Naive thymus-derived CD4-positive, alpha-beta T cell (primary cell): ENCODE measurements at regions not wholly inside any gene's neighbourhood (a gene's known extent, or its start where the extent isn't known, plus 50 kb on each side); places are given as distances from the start of the nearest gene placed in this dataset.
"Not testable (repeated sequence)": the region's sequence is repeated elsewhere in the genome, so short reads cannot be mapped to it uniquely, and the experiment has no call there.

ENCODE experiments used
- ATAC-seq: fragments of 150-1000 bp; cut with Tn5 transposase; 2 replicates; pipeline ENCODE4 v1.10.0; 2021; ENCODE audit warnings: mild to moderate bottlenecking, moderate library complexity
- CTCF ChIA-PET: fragments of 350-600 bp; sonication (Branson Sonifier 250); formaldehyde crosslinking; loops from one replicate; lab custom pipeline; 2021; ENCODE audit warnings: antibody characterized with exemption; lab: Charles Lee
- POLR2A ChIA-PET: fragments of 350-600 bp; sonication (Branson Sonifier 250); formaldehyde crosslinking; loops from one replicate; lab custom pipeline; 2021; ENCODE audit warnings: antibody characterized with exemption, inconsistent platforms; lab: Charles Lee
- DNase-seq, 9 donors: peaks; one replicate each; pipeline versions ENCODE4 v3.0.0 to v3.0.0-alpha.2; 2020 to 2022; ENCODE audit warnings: mixed read lengths in 1 of 9
- H3K27ac ChIP-seq: one replicate; pipeline ENCODE4 v1.7.0; 2013; ENCODE audit warnings: mild to moderate bottlenecking, low read depth, low read length, moderate library complexity
- H3K27me3 ChIP-seq, 2 donors: one replicate each; pipeline ENCODE4 v1.7.0; 2013; ENCODE audit warnings: low read length in 2 of 2, mild to moderate bottlenecking in 2 of 2, moderate library complexity in 2 of 2; ENCODE audit not compliant: control insufficient read depth in 2 of 2, insufficient read depth in 2 of 2
- H3K36me3 ChIP-seq, 3 experiments: 1 replicate in 2 of 3; 2 replicates in 1 of 3; pipeline ENCODE4 v1.7.0; 2013; ENCODE audit warnings: low read length in 3 of 3, mild to moderate bottlenecking in 3 of 3, moderate library complexity in 1 of 3; ENCODE audit not compliant: insufficient read depth in 3 of 3, control insufficient read depth in 2 of 3
- H3K4me1 ChIP-seq, 2 donors: one replicate each; pipeline ENCODE4 v1.7.0; 2013; ENCODE audit warnings: low read length in 2 of 2, mild to moderate bottlenecking in 2 of 2, moderate library complexity in 1 of 2; ENCODE audit not compliant: control insufficient read depth in 2 of 2, insufficient read depth in 2 of 2
- H3K4me3 ChIP-seq: 2 replicates; pipeline ENCODE4 v1.7.0; 2013; ENCODE audit warnings: mild to moderate bottlenecking, low read length
- H3K9me3 ChIP-seq, 3 experiments: 1 replicate in 2 of 3; 2 replicates in 1 of 3; pipeline ENCODE4 v1.7.0; 2013; ENCODE audit warnings: low read length in 3 of 3; ENCODE audit not compliant: control insufficient read depth in 2 of 3
- H3K27ac Mint-ChIP-seq, 9 donors: one replicate each; pipeline ENCODE4 v1.8.0; 2020 to 2022; ENCODE audit warnings: mixed read lengths in 9 of 9, mild to moderate bottlenecking in 8 of 9, moderate library complexity in 5 of 9, inconsistent platforms in 2 of 9
- H3K27me3 Mint-ChIP-seq, 5 donors: one replicate each; pipeline ENCODE4 v1.8.0; 2021 to 2022; ENCODE audit warnings: mixed read lengths in 5 of 5, mild to moderate bottlenecking in 1 of 5
- H3K36me3 Mint-ChIP-seq, 5 donors: one replicate each; pipeline ENCODE4 v1.8.0; 2020 to 2022; ENCODE audit warnings: mixed read lengths in 5 of 5, mild to moderate bottlenecking in 3 of 5, inconsistent platforms in 1 of 5
- H3K4me1 Mint-ChIP-seq, 7 donors: one replicate each; pipeline ENCODE4 v1.8.0; 2020 to 2022; ENCODE audit warnings: mixed read lengths in 7 of 7, mild to moderate bottlenecking in 3 of 7, inconsistent platforms in 1 of 7
- H3K4me3 Mint-ChIP-seq, 10 donors: one replicate each; pipeline ENCODE4 v1.8.0; 2020 to 2022; ENCODE audit warnings: mild to moderate bottlenecking in 10 of 10, mixed read lengths in 10 of 10, moderate library complexity in 6 of 10, inconsistent platforms in 2 of 10
- H3K9me3 Mint-ChIP-seq, 11 donors: one replicate each; pipeline ENCODE4 v1.8.0; 2020 to 2022; ENCODE audit warnings: mixed read lengths in 11 of 11, mild to moderate bottlenecking in 4 of 11, inconsistent platforms in 1 of 11, moderate library complexity in 1 of 11
- intact Hi-C, 2 donors: fragments of 100-400 bp; cut with micrococcal nuclease; formaldehyde crosslinking; loops; one replicate each; pipeline ENCODE4 v1.15.1; 2023

- H3K4me3 Mint-ChIP-seq, H3K4me1 Mint-ChIP-seq, POLR2A ChIA-PET, intact Hi-C loops, CTCF ChIA-PET, H3K4me3 ChIP-seq, DNase-seq, H3K27ac Mint-ChIP-seq, H3K36me3 Mint-ChIP-seq, H3K9me3 ChIP-seq, H3K27me3 Mint-ChIP-seq, H3K27me3 ChIP-seq, H3K4me1 ChIP-seq, H3K27ac ChIP-seq, H3K36me3 ChIP-seq, ATAC-seq: not testable (repeated sequence)
- peaks cover 0 to 23% (median 2%) of the 10 kb centered on the region in 11 donors for H3K9me3 Mint-ChIP-seq
Observed at GRCh38 chr5:7299731-7300130, 96.2 kb upstream of the ADCY2 start.

- H3K4me1 Mint-ChIP-seq, H3K36me3 ChIP-seq, POLR2A ChIA-PET, H3K27me3 Mint-ChIP-seq, H3K9me3 ChIP-seq, H3K36me3 Mint-ChIP-seq, H3K27ac ChIP-seq, intact Hi-C loops, DNase-seq, CTCF ChIA-PET, H3K4me1 ChIP-seq, H3K4me3 ChIP-seq, H3K27me3 ChIP-seq, H3K27ac Mint-ChIP-seq, H3K4me3 Mint-ChIP-seq: not testable (repeated sequence)
- peaks cover 0 to 16% (median 0%) of the 10 kb centered on the region in 11 donors for H3K9me3 Mint-ChIP-seq
- ATAC-seq: peak; percentile 40
Observed at GRCh38 chr5:7305000-7305674, 90.8 kb upstream of the ADCY2 start.

GRCh38 chr5:7306556-7306955 lies 89.4 kb upstream of the ADCY2 start:
- DNase-seq, H3K36me3 Mint-ChIP-seq, H3K27ac ChIP-seq, intact Hi-C loops, H3K9me3 ChIP-seq, POLR2A ChIA-PET, CTCF ChIA-PET, H3K27me3 ChIP-seq, H3K4me3 Mint-ChIP-seq, H3K4me3 ChIP-seq, H3K4me1 ChIP-seq, H3K27me3 Mint-ChIP-seq, H3K4me1 Mint-ChIP-seq, H3K27ac Mint-ChIP-seq, H3K36me3 ChIP-seq: not testable (repeated sequence)
- peaks cover 0 to 16% (median 0%) of the 10 kb centered on the region in 11 donors for H3K9me3 Mint-ChIP-seq
- peak; percentile 32 for ATAC-seq

DNA sequence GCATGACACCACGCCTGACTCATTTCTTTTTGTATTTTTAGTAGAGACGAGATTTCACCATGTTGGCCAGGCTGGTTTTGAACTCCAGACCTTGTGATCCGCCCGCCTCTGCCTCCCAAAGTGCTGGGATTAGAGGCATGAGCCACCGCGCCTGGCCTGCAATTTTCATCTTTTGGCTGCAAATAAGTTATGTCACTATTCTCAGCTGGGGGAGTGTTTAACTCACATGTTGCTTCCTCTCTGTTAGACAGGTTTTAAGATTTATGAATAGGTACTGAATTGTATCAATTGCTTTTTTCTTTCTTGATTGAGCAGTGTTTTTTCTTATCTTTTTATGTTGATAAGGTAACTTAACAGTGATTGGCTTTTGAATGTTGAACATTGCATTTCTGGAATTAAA lies 88.2 kb upstream of the ADCY2 start:
- DNase-seq, H3K27me3 Mint-ChIP-seq, POLR2A ChIA-PET, CTCF ChIA-PET, H3K4me1 Mint-ChIP-seq, H3K27ac Mint-ChIP-seq, H3K9me3 Mint-ChIP-seq, intact Hi-C loops, H3K4me1 ChIP-seq, H3K36me3 Mint-ChIP-seq, H3K36me3 ChIP-seq, H3K9me3 ChIP-seq, H3K4me3 Mint-ChIP-seq, ATAC-seq, H3K4me3 ChIP-seq, H3K27ac ChIP-seq, H3K27me3 ChIP-seq: not testable (repeated sequence)

- H3K9me3 Mint-ChIP-seq, ATAC-seq, H3K36me3 ChIP-seq, CTCF ChIA-PET, H3K27ac ChIP-seq, DNase-seq, POLR2A ChIA-PET, H3K4me1 Mint-ChIP-seq, H3K36me3 Mint-ChIP-seq, H3K27me3 ChIP-seq, H3K9me3 ChIP-seq, H3K27ac Mint-ChIP-seq, intact Hi-C loops, H3K4me1 ChIP-seq, H3K4me3 Mint-ChIP-seq, H3K27me3 Mint-ChIP-seq, H3K4me3 ChIP-seq: not testable (repeated sequence)
Observed at GRCh38 chr5:7309715-7310114, 86.2 kb upstream of the ADCY2 start.

DNA sequence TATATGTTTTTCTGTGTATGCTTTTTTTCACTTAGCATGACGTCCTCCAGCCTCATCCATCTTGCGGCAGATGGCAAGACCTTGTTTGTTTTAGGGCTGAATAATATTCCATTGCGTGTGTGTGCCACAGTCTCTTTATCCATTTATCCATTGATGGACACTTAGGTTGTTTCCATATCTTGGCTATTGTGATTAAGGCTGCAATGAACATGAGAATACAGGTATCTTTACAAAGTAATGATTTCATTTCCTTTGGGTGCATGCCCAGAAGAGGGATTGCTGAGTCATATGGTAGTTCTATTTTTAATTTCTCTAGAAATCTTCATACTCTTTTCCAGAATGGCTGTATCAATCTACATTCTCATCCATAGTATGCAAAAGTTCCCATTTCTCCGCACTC lies 85.3 kb upstream of the ADCY2 start:
- H3K9me3 ChIP-seq, DNase-seq, H3K36me3 Mint-ChIP-seq, H3K4me1 ChIP-seq, CTCF ChIA-PET, H3K4me3 ChIP-seq, H3K27ac Mint-ChIP-seq, H3K4me3 Mint-ChIP-seq, ATAC-seq, H3K4me1 Mint-ChIP-seq, H3K27ac ChIP-seq, H3K9me3 Mint-ChIP-seq, H3K27me3 Mint-ChIP-seq, POLR2A ChIA-PET, H3K36me3 ChIP-seq, intact Hi-C loops, H3K27me3 ChIP-seq: not testable (repeated sequence)

DNA sequence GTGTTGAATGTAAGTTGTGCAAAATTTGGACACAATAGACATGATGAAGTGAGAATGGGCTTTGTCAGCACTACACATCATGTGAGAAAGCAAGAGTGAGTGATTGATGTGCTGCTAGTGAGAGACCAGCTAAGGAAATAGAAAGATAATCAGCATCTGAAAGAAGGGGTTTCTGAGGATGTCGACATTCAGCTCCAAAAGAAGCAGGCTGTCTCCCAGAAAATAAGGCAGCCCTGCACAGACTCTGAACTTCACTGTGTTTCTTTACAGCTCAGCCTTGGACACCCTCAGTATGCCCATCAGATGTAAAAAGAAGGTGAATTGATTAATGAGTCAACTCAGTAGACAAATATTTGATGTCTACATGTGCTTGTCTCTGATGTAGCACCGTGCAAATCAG lies 80.8 kb upstream of the ADCY2 start:
- Histone ChIP-seq H3K4me3 (no peak overlapping the region), H3K4me1 (no peaks in the 10 kb centered on the region), H3K27ac (no peak overlapping the region), H3K27me3 (no peaks in the 10 kb centered on the region), H3K9me3 (no peaks in the 10 kb centered on the region), H3K36me3 (no peaks in the 10 kb centered on the region)
- ChIA-PET CTCF (no interaction called here), POLR2A (no interaction called here)
- Mint-ChIP-seq H3K27ac (no peak overlapping the region), H3K4me3 (no peak overlapping the region), H3K36me3 (no peaks in the 10 kb centered on the region), H3K4me1 (no peaks in the 10 kb centered on the region), H3K9me3 (peaks cover 0 to 9% (median 0%) of the 10 kb centered on the region in 11 donors), H3K27me3 (peaks cover 0 to 31% (median 5%) of the 10 kb centered on the region in 5 donors)
- intact Hi-C loops: no loop called here
- no peak for DNase-seq
- no peak for ATAC-seq
